ENCODE measurements at regions not wholly inside any gene's neighbourhood (a gene's known extent, or its start where the extent isn't known, plus 50 kb on each side); places are given as distances from the start of the nearest gene placed in this dataset.

GRCh38 chr22:49096476-49096875, 731.2 kb downstream of the BRD1 start:
- H3K9me3 Mint-ChIP-seq = peaks cover 72% of the 10 kb centered on the region
- H3K27me3 Mint-ChIP-seq (ENCODE audit: insufficient read depth) = no peaks in the 10 kb centered on the region
- no peak overlapping the region for H3K27ac Mint-ChIP-seq
- TF ChIP-seq CTCF (IDR thresholded peaks at IDR 0.05) = no peak
- H3K4me1 Mint-ChIP-seq (ENCODE audit: low read depth) = no peaks in the 10 kb centered on the region
- no peak for DNase-seq
- H3K4me3 Mint-ChIP-seq = no peak overlapping the region
- H3K36me3 Mint-ChIP-seq (ENCODE audit: low read depth) = no peaks in the 10 kb centered on the region; the same call in none of the 2 replicates

- no peak overlapping the region for H3K27ac Mint-ChIP-seq
- no peak for DNase-seq
- no peak overlapping the region for H3K4me3 Mint-ChIP-seq
- no peaks in the 10 kb centered on the region for H3K4me1 Mint-ChIP-seq (ENCODE audit: low read depth)
- no peaks in the 10 kb centered on the region; the same call in none of the 2 replicates for H3K36me3 Mint-ChIP-seq (ENCODE audit: low read depth)
- no peaks in the 10 kb centered on the region for H3K27me3 Mint-ChIP-seq (ENCODE audit: insufficient read depth)
- no peak for TF ChIP-seq CTCF (IDR thresholded peaks at IDR 0.05)
- peaks cover 75% of the 10 kb centered on the region for H3K9me3 Mint-ChIP-seq
These were observed 732.3 kb downstream of the BRD1 start for GRCh38 chr22:49095366-49095765.

- TF ChIP-seq CTCF (IDR thresholded peaks at IDR 0.05) = no peak
- no peak overlapping the region for H3K27ac Mint-ChIP-seq
- H3K4me3 Mint-ChIP-seq = no peak overlapping the region
- H3K27me3 Mint-ChIP-seq (ENCODE audit: insufficient read depth) = no peaks in the 10 kb centered on the region
- DNase-seq = no peak
- peaks cover 79% of the 10 kb centered on the region for H3K9me3 Mint-ChIP-seq
- no peaks in the 10 kb centered on the region; the same call in none of the 2 replicates for H3K36me3 Mint-ChIP-seq (ENCODE audit: low read depth)
- no peaks in the 10 kb centered on the region for H3K4me1 Mint-ChIP-seq (ENCODE audit: low read depth)
These were observed 732.8 kb downstream of the BRD1 start for GRCh38 chr22:49094858-49095257.

- no peak overlapping the region for H3K27ac Mint-ChIP-seq
- no peak for DNase-seq
- TF ChIP-seq CTCF (IDR thresholded peaks at IDR 0.05) = no peak
- no peaks in the 10 kb centered on the region for H3K27me3 Mint-ChIP-seq (ENCODE audit: insufficient read depth)
- H3K4me1 Mint-ChIP-seq (ENCODE audit: low read depth) = no peaks in the 10 kb centered on the region
- peaks cover 76% of the 10 kb centered on the region for H3K9me3 Mint-ChIP-seq
- no peak overlapping the region for H3K4me3 Mint-ChIP-seq
- H3K36me3 Mint-ChIP-seq (ENCODE audit: low read depth) = no peaks in the 10 kb centered on the region; the same call in 1 of the 2 replicates
These were observed 733.5 kb downstream of the BRD1 start for GRCh38 chr22:49094151-49094550.

- no peak for TF ChIP-seq CTCF (IDR thresholded peaks at IDR 0.05)
- Mint-ChIP-seq H3K36me3 (ENCODE audit: low read depth) (no peaks in the 10 kb centered on the region; the same call in 1 of the 2 replicates), H3K27me3 (ENCODE audit: insufficient read depth) (no peaks in the 10 kb centered on the region), H3K9me3 (peaks cover 77% of the 10 kb centered on the region), H3K4me1 (ENCODE audit: low read depth) (no peaks in the 10 kb centered on the region), H3K4me3 (no peak overlapping the region), H3K27ac (no peak overlapping the region)
- DNase-seq = no peak
These were observed 734.3 kb downstream of the BRD1 start for GRCh38 chr22:49093192-49093880.
